Glutamatergic neuron (in vitro differentiated cells): ENCODE measurements at regions not wholly inside any gene's neighbourhood (a gene's known extent, or its start where the extent isn't known, plus 50 kb on each side); places are given as distances from the start of the nearest gene placed in this dataset.

Source experiments
- DNase-seq: peaks from one replicate; pipeline ENCODE4 v3.0.0; 2022
- H3K27ac Mint-ChIP-seq: one replicate; pipeline ENCODE4 v1.8.0; 2020; ENCODE audit warnings: mild to moderate bottlenecking, mixed read lengths, inconsistent platforms; ENCODE audit not compliant: unreplicated experiment
- H3K27me3 Mint-ChIP-seq: one replicate; pipeline ENCODE4 v1.8.0; 2020; ENCODE audit warnings: mild to moderate bottlenecking, moderate library complexity, mixed read lengths, inconsistent platforms; ENCODE audit not compliant: unreplicated experiment
- H3K36me3 Mint-ChIP-seq: one replicate; pipeline ENCODE4 v1.8.0; 2020; ENCODE audit warnings: mild to moderate bottlenecking, mixed read lengths, inconsistent platforms; ENCODE audit not compliant: unreplicated experiment
- H3K4me1 Mint-ChIP-seq: one replicate; pipeline ENCODE4 v1.8.0; 2020; ENCODE audit warnings: mild to moderate bottlenecking, low read depth, mixed read lengths, inconsistent platforms; ENCODE audit not compliant: unreplicated experiment
- H3K4me3 Mint-ChIP-seq: one replicate; pipeline ENCODE4 v1.8.0; 2020; ENCODE audit warnings: mild to moderate bottlenecking, mixed read lengths, inconsistent platforms; ENCODE audit not compliant: unreplicated experiment
- H3K9me3 Mint-ChIP-seq: one replicate; pipeline ENCODE4 v1.8.0; 2020; ENCODE audit warnings: mild to moderate bottlenecking, moderate library complexity, mixed read lengths, inconsistent platforms; ENCODE audit not compliant: unreplicated experiment
- CTCF ChIP-seq: fragments of 200-600 bp; sonication (generic); IDR thresholded peaks from one replicate; pipeline ENCODE4 v1.5.0; 2021; ENCODE audit not compliant: partially characterized antibody, unreplicated experiment

DNA sequence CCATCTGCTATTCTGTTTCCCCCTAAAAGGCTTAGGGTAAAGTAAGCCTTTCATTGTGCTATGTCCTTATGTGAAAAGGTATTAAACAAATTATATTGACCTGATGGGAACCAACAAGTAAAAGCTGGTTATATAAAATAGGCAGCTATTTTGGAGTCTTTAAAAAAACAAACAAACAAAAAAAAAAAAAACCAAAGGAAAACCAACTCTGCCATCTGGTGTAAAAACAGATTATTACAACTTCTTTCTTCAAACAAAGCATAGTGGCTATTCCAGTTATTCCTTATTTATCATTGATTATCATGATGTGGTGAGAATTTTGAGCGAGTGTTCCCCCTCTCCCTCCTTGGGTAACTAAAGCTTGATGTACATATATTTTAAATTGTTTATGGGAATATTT, 122.3 kb upstream of the FHL2 start:
- peaks cover 2% of the 10 kb centered on the region for H3K27me3 Mint-ChIP-seq
- peak; percentile 76 for TF ChIP-seq CTCF

DNA sequence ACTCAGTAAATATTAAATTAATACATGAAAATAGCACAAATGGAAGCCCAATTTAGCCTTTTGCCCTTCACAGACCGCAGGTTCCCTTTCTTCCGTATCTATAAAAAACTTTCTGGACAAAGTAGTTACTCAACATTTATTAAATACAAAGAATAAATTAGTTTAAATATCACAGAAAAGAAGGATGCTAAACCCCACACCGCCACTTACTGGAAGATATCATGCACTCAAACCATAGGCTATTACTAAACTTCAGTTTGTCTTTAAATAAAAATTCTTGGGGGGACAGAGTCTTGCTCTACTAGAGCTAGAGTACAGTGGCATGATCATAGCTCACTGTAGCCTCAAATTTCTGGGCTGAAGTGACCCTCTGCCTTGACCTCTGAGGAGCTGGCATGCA, 120.7 kb upstream of the FHL2 start:
- H3K36me3 Mint-ChIP-seq: no peaks in the 10 kb centered on the region
- no peak for TF ChIP-seq CTCF
- no peak for DNase-seq
- no peak overlapping the region for H3K4me3 Mint-ChIP-seq
- H3K4me1 Mint-ChIP-seq: peaks cover 13% of the 10 kb centered on the region
- H3K27me3 Mint-ChIP-seq: peaks cover 2% of the 10 kb centered on the region
- H3K27ac Mint-ChIP-seq: no peak overlapping the region
- peaks cover 1% of the 10 kb centered on the region for H3K9me3 Mint-ChIP-seq

More for the DNA sequence above, 122.3 kb upstream of the FHL2 start:
- Mint-ChIP-seq H3K4me3 (no peak overlapping the region), H3K36me3 (no peaks in the 10 kb centered on the region), H3K27ac (no peak overlapping the region), H3K4me1 (peaks cover 13% of the 10 kb centered on the region), H3K9me3 (peaks cover 1% of the 10 kb centered on the region)
- no peak for DNase-seq

DNA sequence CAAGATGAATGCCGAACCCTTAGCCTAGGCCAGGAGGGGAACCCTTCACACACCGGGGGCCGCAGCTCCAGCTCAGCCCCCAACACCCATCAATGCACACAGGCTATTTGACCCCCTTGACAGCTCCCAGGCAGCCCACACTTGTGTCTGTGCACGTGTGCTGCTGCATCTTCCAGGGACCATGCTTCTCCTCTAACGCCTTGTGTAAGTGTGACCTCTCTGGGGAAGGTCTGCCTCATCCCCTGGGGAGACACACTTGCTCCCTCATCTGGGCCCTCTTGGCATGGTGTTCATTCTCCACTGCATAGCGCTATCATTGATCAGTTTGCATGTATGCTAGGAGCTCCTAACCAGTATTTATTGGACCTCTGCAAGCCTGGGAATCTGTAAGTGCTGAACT, 120.0 kb upstream of the FHL2 start:
- no peak for DNase-seq
- peaks cover 1% of the 10 kb centered on the region for H3K9me3 Mint-ChIP-seq
- H3K36me3 Mint-ChIP-seq: no peaks in the 10 kb centered on the region
- H3K4me3 Mint-ChIP-seq: no peak overlapping the region
- peaks cover 13% of the 10 kb centered on the region for H3K4me1 Mint-ChIP-seq
- no peak overlapping the region for H3K27ac Mint-ChIP-seq
- TF ChIP-seq CTCF: no peak
- peaks cover 2% of the 10 kb centered on the region for H3K27me3 Mint-ChIP-seq

DNA sequence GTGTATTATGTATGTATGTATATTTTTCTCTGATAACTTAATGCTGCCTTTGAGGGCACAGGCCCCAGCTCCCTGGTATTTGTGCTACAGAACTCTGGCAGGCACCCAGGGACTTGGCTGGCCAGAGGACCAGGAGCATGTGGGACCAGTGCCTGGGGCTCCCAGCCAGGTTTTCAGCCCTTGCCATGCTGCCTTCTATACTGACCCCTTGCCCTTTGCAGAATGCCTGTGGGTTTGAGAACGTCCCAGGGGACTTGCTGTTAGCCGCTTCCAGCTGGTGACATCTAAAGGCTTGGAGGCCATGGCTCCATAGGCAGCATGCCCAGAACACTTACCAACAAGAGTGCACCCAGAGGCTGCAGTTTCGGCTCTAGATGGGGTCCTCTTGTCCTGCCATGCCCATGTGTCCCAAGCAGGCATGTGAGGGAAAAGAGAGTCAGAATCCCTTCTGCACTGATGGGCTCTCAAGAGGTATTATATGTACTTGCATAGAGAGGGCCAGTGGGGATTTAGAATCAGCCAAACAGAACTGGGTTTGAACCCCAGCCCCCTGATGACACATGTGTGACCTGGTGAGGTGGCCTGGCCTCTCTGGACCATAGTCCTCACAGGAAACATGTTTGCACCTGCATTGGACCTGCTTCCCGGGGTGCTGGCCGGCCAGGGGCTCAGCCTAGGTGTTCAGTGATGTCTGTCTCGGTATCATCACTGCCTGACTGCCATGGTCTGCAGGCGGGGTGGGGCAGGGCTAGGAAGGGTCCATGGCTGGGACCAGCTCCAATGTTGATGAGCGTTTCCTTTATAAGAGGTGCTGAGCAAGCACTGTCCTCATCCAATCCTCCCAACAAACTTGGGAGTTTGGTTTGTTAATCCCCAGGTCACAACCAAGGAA, 119.2 kb upstream of the FHL2 start:
- H3K4me1 Mint-ChIP-seq: peaks cover 13% of the 10 kb centered on the region
- DNase-seq: peak; percentile 57
- H3K27ac Mint-ChIP-seq: no peak overlapping the region
- H3K27me3 Mint-ChIP-seq: peaks cover 2% of the 10 kb centered on the region
- no peak for TF ChIP-seq CTCF
- H3K9me3 Mint-ChIP-seq: peaks cover 1% of the 10 kb centered on the region
- no peaks in the 10 kb centered on the region for H3K36me3 Mint-ChIP-seq
- H3K4me3 Mint-ChIP-seq: no peak overlapping the region
